HG03095 (cell line): ENCODE measurements at regions not wholly inside any gene's neighbourhood (a gene's known extent, or its start where the extent isn't known, plus 50 kb on each side); places are given as distances from the start of the nearest gene placed in this dataset.
"Not testable (repeated sequence)": the region's sequence is repeated elsewhere in the genome, so short reads cannot be mapped to it uniquely, and the experiment has no call there.

Experiments
- ATAC-seq: cut with Tn5 transposase; IDR thresholded peaks from one replicate; pipeline ENCODE4 v1.9.1; 2021; ENCODE audit warnings: moderate library complexity; ENCODE audit not compliant: unreplicated experiment

- no peak for ATAC-seq
Observed at GRCh38 chr10:42380926-42381547, 257.3 kb downstream of the ZNF33B start.

- ATAC-seq, result peak; percentile 98
Observed at GRCh38 chr10:42367532-42368230, 270.7 kb downstream of the ZNF33B start.

GRCh38 chr10:42351745-42352144, 286.6 kb downstream of the ZNF33B start:
- no peak for ATAC-seq

GRCh38 chr10:42336593-42337337, 301.6 kb downstream of the ZNF33B start:
- ATAC-seq, result not testable (repeated sequence)

GRCh38 chr10:42335653-42336296, 302.6 kb downstream of the ZNF33B start:
- not testable (repeated sequence) for ATAC-seq

GRCh38 chr10:42304341-42304740, 334.0 kb downstream of the ZNF33B start:
- no peak for ATAC-seq

- ATAC-seq, result not testable (repeated sequence)
Observed at GRCh38 chr10:42281896-42282295, 356.5 kb downstream of the ZNF33B start.

- not testable (repeated sequence) for ATAC-seq
Observed at GRCh38 chr10:42269788-42270187, 368.6 kb downstream of the ZNF33B start.

GRCh38 chr10:42263259-42263658, 375.1 kb downstream of the ZNF33B start:
- not testable (repeated sequence) for ATAC-seq

GRCh38 chr10:42243002-42243401, 395.4 kb downstream of the ZNF33B start:
- ATAC-seq, result not testable (repeated sequence)

- no peak for ATAC-seq
Observed at GRCh38 chr10:42242135-42242805, 396.1 kb downstream of the ZNF33B start.

GRCh38 chr10:42236401-42236800, 402.0 kb downstream of the ZNF33B start:
- not testable (repeated sequence) for ATAC-seq

GRCh38 chr10:42235736-42236135, 402.6 kb downstream of the ZNF33B start:
- ATAC-seq, result not testable (repeated sequence)

- ATAC-seq, result not testable (repeated sequence)
Observed at GRCh38 chr10:42235241-42235640, 403.1 kb downstream of the ZNF33B start.

GRCh38 chr10:42234506-42234905, 403.9 kb downstream of the ZNF33B start:
- ATAC-seq, result not testable (repeated sequence)

GRCh38 chr10:42233461-42234206, 404.7 kb downstream of the ZNF33B start:
- ATAC-seq, result not testable (repeated sequence)

- not testable (repeated sequence) for ATAC-seq
Observed at GRCh38 chr10:42232955-42233354, 405.4 kb downstream of the ZNF33B start.

- ATAC-seq, result not testable (repeated sequence)
Observed at GRCh38 chr10:42230812-42231211, 407.6 kb downstream of the ZNF33B start.

- not testable (repeated sequence) for ATAC-seq
Observed at GRCh38 chr10:42230115-42230514, 408.3 kb downstream of the ZNF33B start.

GRCh38 chr10:42227859-42228258, 410.5 kb downstream of the ZNF33B start:
- not testable (repeated sequence) for ATAC-seq
